HG02884 (cell line): ENCODE measurements at regions not wholly inside any gene's neighbourhood (a gene's known extent, or its start where the extent isn't known, plus 50 kb on each side); places are given as distances from the start of the nearest gene placed in this dataset.
"Not testable (repeated sequence)": the region's sequence is repeated elsewhere in the genome, so short reads cannot be mapped to it uniquely, and the experiment has no call there.

Experiments
- ATAC-seq: cut with Tn5 transposase; IDR thresholded peaks from one replicate; pipeline ENCODE4 v1.9.1; 2021; ENCODE audit warnings: mild to moderate bottlenecking, moderate library complexity; ENCODE audit not compliant: unreplicated experiment

DNA sequence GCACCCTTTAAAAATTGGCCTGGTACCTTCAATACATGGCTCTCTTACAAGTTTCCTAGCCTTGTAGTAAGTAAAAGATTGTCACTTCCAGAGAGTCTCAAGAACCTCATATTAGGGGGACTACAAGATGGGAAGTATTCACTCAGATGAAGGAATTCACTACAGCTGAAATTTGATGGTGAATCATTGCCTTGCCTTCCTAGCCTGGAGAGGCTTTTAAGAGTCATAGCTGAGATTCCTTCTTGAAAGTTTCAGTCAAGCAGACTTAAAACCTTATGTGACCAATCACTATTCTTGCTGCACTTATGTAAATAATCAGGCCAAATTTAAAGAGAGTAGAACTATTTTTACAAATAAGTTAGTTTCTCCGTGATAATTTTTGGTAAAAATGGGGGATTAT, 451.6 kb downstream of the TRHDE start:
- no peak for ATAC-seq

GRCh38 chr12:72729451-72730010, 457.4 kb downstream of the TRHDE start:
- ATAC-seq: no peak

DNA sequence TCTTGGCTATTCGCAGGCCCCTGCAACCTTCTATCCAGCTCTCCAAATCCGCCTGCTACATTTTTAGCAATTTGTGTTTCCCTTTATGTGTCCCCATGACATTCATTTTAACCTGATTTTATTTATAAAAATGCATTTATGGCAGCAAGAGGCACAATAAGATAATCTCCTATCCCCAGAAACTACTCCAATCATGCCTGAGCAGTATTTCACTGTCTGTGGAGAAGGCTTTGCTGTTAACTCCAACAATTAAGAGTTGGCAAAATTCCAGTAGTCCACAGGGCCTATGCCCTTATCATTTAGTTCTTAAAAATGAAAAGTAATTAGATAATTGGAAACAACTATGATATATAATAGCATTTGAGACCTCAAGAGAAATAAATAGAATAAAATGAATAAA, 462.4 kb downstream of the TRHDE start:
- no peak for ATAC-seq

DNA sequence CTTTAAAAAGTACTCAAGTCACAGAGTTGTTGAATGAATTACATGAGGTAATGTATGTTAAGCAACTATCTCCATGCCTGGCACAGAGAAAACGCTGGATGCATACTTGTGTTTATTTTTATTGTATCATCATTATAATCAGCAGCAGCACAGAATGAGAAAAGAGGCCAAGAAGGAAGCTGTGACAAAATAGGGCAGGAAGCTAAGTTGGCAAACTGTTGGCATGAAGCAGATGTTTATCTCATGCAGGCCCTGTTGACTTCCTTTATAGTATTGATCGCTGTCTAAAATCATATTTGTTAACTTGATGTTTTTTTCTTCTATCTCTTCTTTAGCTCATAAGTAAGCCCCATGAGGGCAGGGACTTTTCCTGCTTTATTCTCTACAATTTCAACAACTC, 466.6 kb downstream of the TRHDE start:
- ATAC-seq: no peak

- ATAC-seq: no peak
Observed at GRCh38 chr12:72740064-72740463, 467.9 kb downstream of the TRHDE start.

- no peak for ATAC-seq
Observed at GRCh38 chr12:72742568-72742967, 470.4 kb downstream of the TRHDE start.

DNA sequence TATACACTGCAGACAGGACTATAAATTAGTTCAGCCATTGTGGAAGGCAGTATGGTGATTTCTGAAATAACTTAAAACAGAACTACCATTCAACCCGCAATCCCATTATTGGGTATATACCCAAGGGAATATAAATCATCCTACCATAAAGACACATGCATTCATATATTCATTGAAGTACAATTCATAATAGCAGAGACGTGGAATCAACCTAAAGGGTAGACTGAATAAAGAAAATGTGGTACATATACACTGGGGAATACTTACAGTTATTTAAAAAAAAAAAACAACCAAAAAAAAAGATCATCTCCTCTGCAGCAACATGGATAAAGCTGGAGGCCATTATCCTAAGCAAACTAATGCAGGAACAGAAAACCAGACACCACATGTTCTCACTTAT, 473.9 kb downstream of the TRHDE start:
- ATAC-seq: no peak

DNA sequence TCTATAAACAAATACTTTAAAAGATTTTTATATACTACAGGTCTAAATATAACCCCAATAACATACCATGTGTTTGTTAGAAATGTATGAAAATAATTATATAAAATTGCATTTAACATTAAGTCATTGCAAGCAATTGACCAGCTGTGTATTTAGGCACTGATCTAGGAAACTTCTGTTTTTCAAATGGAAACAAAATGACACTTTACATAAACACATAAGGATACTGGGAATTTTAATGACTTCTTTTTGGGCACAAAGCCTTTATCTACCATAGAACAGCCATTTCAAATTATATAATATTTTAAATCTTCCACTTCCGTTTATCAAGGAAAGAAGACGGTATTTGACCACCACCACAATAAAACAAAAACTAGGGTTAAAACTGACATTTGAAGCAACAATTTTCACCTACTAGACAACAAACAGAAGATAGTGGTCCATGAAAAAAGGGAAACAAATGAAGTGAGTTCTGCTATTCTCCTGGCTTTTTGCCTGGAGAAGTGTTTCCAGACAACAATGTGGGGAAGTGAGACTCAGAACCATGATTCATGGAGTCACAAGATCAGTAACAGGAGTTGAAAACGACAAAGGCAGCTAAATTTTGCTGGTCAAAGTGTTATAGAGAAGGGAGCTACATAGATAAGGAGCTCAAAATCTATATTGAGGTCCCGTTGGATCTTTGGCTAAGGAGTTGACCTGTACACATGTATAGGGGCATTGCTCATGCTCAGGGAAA, 475.1 kb downstream of the TRHDE start:
- ATAC-seq: no peak

DNA sequence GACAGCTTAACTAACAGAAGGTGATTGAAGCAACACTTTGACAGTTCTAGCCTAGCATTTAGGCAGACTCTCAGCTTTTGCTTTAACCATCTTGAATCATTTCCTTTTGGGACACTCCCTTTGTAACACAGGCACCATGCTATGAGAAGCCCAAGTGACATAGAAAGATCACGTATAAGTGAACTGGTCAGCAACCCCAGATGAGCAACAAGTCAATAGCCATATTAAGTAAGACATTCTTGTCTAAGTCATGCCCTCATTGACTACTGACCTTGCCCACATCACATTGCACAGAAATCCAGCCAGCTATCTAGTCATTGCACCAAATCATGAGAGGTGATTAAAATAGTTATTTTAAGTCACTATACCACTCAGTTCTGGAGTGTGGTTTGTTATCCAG, 476.8 kb downstream of the TRHDE start:
- no peak for ATAC-seq

- no peak for ATAC-seq
Observed at GRCh38 chr12:72753571-72753970, 481.4 kb downstream of the TRHDE start.

- ATAC-seq: not testable (repeated sequence)
Observed at GRCh38 chr12:72754026-72754425, 481.9 kb downstream of the TRHDE start.

DNA sequence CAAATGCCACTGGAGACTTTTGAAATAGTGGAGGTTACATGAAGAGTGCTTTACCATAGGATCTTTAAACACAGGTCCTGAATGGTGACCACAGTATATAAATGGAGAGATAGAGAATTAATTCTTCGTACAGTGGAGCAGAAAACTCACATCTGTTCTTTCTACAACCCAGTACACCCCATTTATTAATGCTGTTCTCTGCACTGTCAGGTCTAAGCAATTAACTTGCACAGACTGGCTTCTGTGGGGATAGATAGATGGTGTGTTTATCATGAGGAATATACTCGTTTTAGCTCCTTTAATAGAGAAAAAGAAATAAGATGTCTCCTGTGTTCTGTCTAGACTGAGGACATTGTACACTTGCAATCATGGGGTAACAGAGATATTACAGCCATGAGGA, 494.3 kb downstream of the TRHDE start:
- ATAC-seq: no peak

- ATAC-seq: no peak
Observed at GRCh38 chr12:72774023-72774422, 501.9 kb downstream of the TRHDE start.

- no peak for ATAC-seq
Observed at GRCh38 chr12:72777806-72778205, 505.6 kb downstream of the TRHDE start.

DNA sequence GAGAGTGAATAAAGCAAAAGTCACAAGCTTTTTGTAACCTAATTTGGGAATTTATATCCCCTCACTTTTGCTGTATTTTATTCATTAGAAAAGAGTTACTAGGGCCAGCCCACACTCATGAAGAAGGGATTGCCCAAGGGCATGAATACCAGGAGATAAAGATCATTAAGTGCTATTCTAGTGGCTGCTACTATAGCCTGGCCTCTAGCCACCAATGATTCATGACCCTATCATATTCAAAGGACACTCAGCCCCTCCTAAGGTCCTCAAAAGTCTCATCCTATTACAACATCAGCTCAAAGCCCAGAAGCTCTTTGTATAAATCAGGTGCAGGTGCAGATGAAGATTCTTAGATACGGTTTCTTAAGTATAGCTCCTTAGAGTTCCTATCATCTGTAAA, 518.1 kb downstream of the TRHDE start:
- no peak for ATAC-seq

DNA sequence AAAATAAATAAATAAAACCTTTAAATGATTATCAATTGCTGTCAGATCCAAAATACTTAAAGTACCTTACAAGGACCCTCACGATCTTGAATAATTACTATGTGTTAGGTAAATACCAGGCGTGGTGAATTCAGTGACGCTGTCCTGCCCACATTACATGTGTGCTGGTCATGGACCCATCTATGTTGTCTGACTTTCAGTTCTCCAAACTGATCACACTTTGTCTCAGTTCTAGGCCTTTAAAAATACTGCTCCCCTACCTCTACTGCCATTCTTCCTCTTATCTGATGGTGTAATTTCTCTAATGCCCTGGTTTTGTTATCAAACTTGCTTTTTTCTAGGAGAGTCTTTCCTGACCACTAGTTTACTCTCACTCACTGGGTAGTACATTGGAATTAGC, 520.7 kb downstream of the TRHDE start:
- no peak for ATAC-seq

GRCh38 chr12:72793796-72794195, 521.6 kb downstream of the TRHDE start:
- ATAC-seq: no peak

- ATAC-seq: no peak
Observed at GRCh38 chr12:72815421-72815820, 543.3 kb downstream of the TRHDE start.

DNA sequence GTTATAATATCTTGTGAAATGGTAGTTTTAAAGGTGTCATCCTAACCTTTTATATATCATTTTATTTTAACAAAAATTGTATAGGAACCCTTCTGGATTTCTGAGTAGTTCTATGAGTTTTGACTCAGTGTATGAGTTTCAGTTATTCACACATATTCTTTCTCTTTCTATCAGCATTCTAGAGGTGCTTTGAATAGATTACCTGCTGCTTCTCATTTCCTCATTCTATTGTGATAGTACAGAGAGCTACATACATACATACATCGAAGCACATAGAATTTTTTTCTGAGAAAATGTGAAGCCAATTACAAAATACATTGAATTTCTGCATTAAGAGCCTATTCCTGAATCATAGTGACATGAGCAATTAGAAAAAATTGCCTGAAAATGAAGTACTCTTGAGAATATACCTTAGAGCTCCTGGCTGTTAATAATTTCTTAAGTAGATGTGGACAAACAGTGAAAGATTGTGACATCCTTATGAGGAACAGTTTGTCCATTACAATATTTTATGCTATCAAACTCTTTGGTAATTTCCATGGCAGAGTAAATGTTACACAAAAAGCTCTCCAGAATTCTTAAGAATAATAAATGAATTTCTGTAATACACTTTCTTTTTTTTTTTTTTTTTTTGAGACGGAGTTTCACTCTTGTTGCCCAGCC, 556.6 kb downstream of the TRHDE start:
- no peak for ATAC-seq

DNA sequence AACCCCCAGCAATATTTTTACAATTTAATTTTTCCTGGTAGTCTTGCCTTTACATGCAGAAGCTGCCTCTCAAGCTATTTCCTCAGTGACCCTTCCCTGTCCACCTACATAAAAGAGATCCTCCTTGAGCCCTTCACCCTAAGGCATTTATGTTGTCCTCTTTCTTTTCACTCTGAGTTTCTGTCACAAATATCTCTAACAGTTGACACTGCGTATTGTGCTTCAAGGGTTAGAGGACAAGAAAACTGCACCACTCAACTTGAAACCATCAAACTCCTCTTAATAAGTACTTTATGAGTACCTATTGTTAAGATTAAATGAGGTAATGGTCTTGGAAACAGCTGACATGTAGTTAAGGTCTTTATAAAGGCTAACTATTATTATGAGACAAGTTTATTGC, 557.7 kb downstream of the TRHDE start:
- no peak for ATAC-seq

DNA sequence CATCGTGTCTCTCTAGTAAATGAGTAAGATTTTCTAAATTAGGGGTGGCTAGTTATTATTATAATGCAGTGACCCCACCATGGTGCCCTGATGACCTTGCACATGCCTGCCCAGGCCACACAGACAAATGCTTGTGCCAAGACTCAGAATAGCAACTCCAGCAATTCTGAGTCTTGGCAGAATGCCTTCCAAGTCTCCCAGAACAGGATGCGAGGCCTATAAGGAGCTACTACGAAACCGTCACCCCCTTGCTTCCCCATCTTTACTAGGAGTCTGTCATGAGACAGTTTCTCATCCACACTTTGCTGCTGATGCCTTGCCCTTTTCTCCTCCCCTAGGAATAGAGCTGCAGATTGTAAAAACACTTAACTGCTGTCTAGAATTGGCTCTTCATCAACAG, 559.9 kb downstream of the TRHDE start:
- no peak for ATAC-seq

DNA sequence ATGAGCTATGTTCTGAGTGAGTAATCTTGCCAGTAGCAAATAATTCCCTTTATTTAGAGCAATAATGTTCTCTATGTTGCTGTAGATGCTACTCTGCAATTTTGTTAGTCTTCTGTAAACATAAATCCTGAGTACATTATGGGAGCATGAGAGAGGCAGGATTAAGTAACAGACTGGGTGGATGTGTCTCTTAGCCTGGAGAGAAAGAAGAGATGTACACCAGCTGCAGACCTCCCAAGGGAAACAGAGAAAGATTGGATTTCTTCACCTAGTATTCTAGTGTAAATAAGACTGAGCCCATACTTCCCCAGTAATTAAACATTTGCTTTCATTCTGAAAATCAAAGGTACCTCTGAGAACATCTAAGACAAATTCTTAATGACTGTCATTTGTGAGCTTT, 564.0 kb downstream of the TRHDE start:
- ATAC-seq: no peak
